GM12865 (cell line): ENCODE measurements at regions not wholly inside any gene's neighbourhood (a gene's known extent, or its start where the extent isn't known, plus 50 kb on each side); places are given as distances from the start of the nearest gene placed in this dataset.
"Not testable (repeated sequence)": the region's sequence is repeated elsewhere in the genome, so short reads cannot be mapped to it uniquely, and the experiment has no call there.

ENCODE experiments used
- DNase-seq: peaks from one replicate; pipeline ENCODE4 v3.0.0; 2010; ENCODE audit warnings: low read depth
- H3K4me3 ChIP-seq: 2 replicates; pipeline ENCODE4 v1.5.1; 2011; ENCODE audit warnings: mild to moderate bottlenecking, low read depth, low read length, control low read depth
- CTCF ChIP-seq: IDR thresholded peaks from 2 replicates; pipeline ENCODE4 v1.5.1; 2011; ENCODE audit warnings: low read length, control low read depth, low read depth, inconsistent platforms; ENCODE audit not compliant: insufficient read depth; ENCODE audit errors: missing control alignments

- no peak overlapping the region for H3K4me3 ChIP-seq
- no peak for DNase-seq
- no peak for TF ChIP-seq CTCF
Observed at GRCh38 chr1:81252471-81253151, 548.1 kb upstream of the ADGRL2 start.

- not testable (repeated sequence) for H3K4me3 ChIP-seq, DNase-seq
Observed at GRCh38 chr1:81250825-81251224, 549.9 kb upstream of the ADGRL2 start.

- not testable (repeated sequence) for DNase-seq, H3K4me3 ChIP-seq
Observed at GRCh38 chr1:81245084-81245715, 555.5 kb upstream of the ADGRL2 start.

GRCh38 chr1:81244612-81245011 lies 556.1 kb upstream of the ADGRL2 start:
- DNase-seq, result not testable (repeated sequence)

GRCh38 chr1:81242103-81242502 lies 558.6 kb upstream of the ADGRL2 start:
- TF ChIP-seq CTCF, result no peak
- no peak overlapping the region for H3K4me3 ChIP-seq
- no peak for DNase-seq

More at GRCh38 chr1:81244612-81245011, 556.1 kb upstream of the ADGRL2 start:
- not testable (repeated sequence) for H3K4me3 ChIP-seq

- no peak for TF ChIP-seq CTCF
- DNase-seq, result no peak
- H3K4me3 ChIP-seq, result peak overlapping the region; percentile 58
Observed at GRCh38 chr1:81238129-81238528, 562.6 kb upstream of the ADGRL2 start.

GRCh38 chr1:81237473-81238089 lies 563.2 kb upstream of the ADGRL2 start:
- peak; percentile 24 for DNase-seq
- peak overlapping the region; percentile 58 for H3K4me3 ChIP-seq

GRCh38 chr1:81234237-81234636 lies 566.5 kb upstream of the ADGRL2 start:
- DNase-seq, result no peak
- TF ChIP-seq CTCF, result no peak
- no peak overlapping the region for H3K4me3 ChIP-seq

More at GRCh38 chr1:81237473-81238089, 563.2 kb upstream of the ADGRL2 start:
- TF ChIP-seq CTCF, result no peak
